ENCODE measurements at regions not wholly inside any gene's neighbourhood (a gene's known extent, or its start where the extent isn't known, plus 50 kb on each side); places are given as distances from the start of the nearest gene placed in this dataset.
"Not testable (repeated sequence)": the region's sequence is repeated elsewhere in the genome, so short reads cannot be mapped to it uniquely, and the experiment has no call there.

DNA sequence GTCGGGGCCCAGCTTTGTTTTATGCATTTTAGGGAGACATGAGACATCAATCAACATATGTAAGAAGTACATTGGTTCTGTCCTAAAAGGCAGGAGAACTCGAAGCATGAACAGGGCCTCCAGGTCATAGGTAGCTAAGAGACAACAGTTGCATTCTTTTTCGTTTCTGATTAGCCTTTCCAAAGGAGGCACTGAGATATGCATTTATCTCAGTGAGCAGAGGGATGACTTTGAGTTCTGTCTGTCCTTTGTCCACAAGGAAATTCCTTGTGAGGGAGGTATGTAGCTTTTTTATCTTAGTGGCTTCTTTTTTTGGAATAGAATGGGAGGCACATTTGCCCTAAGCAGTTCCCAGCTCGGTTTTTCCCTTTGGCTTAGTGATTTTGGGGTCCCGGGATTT lies 109.5 kb upstream of the KIF2A start:
- not testable (repeated sequence) for DNase-seq

DNA sequence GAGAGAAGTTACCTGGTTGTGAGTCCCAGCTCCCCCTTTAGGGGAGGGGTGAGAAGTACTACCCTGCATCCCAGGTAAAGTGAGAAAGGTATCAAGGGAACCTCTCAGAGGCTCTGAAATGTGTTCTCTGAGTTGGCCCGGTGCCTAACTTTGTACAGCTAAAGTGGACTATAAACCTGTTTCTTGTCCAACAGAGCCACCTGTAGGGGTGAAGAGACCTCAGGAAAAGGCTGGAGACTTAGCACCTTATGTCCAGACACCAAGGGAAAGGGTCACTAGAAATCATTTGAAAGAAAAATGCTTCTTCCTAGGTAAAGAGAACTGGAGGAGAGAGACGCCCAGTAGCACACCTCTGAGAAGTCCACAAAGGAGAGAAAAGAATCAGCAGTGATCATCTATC lies 108.3 kb upstream of the KIF2A start:
- no peak for DNase-seq

DNA sequence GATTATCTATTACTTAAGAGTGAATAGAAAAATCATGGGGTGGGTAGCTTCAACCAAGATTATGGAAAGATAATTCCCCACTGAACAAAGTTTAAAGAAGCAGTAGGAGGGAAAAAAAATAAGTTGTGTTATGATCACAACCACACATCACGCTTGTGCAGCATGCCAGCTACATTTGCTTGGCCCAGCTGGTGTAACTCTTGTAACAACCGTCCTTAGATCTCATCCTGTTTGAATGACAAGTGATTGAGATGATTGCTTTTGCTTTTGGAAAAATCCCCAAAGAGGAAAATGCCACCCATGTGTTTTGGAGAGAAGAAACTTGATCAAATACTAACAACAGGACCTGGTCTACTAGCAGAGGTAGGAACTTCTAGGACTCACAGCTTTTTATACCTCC lies 107.6 kb upstream of the KIF2A start:
- no peak for DNase-seq

DNA sequence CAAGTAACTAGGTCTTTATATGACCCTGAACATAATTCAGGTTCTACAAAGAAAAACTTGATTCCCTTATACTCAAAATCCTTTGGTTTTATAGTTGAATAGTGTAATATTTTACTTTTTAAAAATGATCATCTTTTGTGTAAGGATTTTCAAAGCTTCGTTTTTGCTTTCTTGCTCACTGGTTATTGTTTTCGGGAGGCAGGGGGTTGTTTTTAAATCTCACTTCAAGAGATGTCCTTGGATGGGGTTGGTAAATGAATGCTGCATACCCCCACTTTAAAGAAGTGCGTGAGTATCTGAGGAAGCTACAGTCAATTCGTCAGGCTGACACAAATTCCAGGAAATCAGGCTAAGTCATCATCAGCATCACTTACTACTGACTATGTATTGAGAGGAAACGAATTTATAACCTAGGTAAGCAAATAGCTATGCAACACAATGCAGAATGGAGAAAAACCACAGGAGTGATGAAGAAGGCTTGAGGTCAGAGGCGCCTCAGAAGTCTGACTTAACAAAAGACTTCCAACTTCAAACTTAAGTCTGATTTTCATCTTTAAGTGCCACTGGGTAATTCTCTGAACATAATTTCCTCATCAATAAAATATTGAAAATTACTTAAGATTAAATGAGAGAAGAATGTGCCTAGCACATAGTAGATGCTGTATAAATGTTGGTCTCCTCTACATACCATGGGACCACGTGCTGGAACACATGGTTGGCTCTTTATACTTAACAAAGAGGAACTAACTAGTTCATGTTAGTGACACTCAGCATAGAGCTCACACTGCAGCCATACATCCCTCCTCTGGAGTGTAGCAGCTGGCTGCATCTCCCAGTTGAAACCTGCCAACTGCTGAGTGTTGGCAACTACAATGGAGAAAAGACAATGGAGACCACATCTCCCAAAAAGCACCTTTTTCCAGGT lies 106.0 kb upstream of the KIF2A start:
- no peak for DNase-seq

DNA sequence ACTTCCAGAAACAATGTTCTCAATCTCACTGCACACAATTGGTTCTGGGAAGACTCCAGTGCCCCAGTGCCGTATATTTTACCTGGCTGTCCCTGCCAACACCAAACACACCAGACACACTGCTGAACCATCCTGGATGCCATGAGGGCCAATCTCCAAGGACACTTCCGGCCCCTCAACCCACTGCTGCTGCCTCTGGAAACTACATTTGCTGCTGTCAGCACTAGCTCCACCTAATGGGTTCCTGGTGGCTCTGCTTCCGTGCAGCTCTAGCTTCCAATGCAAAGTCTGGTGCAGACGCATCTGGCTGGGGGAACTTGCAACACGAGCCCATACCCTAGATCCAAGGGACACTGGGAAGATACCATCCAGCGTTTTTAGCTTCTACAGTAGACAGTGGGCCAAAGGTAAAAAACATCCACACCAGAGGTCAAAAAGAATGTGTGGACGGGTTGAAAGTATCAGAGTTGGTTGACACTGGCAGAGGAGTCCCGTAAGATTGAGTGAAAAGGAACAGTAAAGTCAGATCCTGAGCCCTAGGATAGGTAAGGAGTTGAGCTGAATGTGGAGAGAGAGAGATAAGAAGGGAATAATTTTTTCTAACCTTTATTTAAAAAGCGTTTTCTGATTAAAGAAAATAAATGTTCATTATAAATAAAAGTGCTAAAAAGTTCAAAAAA lies 99.7 kb upstream of the KIF2A start:
- no peak for DNase-seq

DNA sequence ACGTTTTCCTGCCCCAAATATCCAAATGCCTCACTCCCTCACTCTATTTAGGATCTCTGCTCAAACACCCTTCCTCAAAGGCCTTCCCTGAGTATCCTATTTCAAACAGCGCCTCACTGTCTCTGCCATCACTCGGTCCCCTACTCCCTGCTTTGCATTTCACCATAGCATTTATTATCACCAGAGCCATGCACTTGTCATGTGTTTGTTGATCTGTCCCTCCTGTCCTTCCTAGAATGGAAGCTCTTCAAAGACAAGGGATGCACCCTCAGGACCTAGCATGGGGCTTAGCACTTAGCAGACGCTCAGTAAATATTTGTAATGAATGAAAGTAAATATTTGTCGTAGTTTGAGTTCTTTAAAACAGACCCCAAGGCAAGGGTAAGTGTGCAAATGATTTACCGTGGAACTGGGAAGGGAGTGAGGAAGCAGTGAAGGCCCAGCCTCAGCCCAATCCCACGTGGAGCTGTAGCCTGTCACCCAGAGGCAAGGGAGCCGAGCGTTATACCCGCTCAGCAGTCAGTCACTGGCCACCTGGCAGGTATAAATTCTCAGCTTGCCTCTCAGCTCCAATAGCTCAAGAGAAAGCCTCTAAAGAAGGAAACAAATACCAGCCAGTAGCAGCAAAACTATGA lies 97.7 kb upstream of the KIF2A start:
- DNase-seq = peak; percentile 77

DNA sequence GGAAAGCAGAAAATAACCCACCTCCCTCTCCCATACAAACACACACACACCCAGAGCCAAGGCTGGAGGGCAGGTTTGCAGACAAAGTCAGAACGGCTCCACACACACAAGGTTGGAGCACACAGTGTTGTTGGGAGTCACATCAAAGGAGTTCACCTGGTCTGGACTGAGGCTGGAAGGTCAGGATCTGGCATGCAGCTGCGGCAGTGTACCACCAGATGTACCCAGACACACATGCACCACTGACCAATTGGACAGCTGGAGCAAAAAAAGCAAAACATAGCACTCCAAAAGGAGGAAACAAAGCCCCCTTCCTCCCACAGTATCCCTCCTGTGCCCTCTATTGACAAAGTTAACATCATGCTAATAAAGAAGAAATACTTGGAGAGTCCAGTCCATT lies 94.6 kb upstream of the KIF2A start:
- DNase-seq = no peak

DNA sequence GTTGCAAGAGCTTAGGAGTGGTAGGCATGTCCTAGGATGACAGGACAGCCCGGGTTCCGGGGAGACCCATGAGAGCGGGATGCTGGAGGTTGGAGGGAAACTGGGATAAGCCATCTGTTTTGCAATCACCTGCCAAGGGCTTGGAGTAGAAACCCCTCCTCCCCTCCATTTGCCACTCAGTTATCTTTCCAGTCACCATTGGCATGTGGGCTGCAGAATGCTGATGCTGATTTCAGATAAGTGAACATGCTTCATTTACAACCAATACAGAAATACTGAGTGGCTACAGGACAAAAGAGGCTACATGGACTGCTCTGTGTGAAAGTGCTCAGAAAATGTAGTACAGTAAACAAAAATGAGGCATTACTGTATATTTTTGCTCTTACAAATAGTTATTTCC lies 93.4 kb upstream of the KIF2A start:
- no peak for DNase-seq

DNA sequence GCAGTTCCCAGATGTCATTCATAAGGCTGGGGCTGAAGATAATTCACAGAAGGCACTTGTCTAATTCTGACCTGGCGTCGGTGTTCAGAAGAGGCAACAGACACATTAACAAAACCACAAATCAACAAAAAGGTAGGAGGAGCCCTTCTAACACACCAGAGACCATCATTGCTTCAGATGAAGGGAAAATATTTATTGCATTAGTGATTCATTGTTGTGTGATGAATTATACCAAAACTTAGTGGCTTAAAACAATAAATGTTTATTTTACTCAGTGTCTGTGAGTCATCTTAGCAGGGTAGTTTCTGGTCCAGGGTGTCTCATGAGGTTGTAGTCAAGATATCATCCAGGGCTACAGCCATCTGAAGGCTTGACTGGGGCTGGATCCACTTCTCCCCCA lies 91.3 kb upstream of the KIF2A start:
- DNase-seq = no peak

DNA sequence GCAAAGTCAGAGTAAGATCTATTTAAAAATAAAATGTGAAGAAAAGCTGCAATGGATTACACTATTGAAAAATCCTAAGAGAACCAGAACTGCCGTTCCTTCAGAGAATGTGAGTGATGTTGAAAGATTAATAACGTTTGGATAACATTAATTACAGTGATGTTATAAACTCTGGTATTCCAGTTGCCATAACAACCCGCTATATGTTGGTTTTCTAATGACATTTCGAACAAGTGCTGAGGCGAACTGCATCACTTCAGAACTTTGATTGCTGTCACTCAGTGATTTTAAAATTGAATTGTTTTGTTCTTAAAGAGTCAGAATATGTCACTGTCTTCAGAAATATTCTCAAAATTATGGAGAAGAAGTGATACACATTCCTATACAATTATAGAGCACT lies 89.4 kb upstream of the KIF2A start:
- not testable (repeated sequence) for DNase-seq

DNA sequence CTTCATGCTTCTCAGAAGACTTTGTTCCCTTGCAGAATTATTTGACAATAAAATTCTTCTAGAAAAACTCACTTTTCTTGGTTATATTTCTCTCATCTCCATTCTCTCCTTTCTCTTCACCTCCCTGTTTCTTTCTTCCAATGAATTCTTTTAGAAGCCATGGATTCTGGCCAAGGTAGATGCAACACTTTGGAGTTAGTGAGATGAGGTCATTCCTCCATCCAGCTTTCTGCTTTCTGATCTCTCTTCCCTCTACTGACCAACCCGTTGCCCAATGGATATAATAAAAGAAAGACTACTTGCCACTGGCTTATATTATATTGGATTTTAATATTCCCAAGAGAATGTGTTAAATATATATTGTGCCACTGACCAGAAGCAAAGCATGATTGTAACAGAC lies 88.9 kb upstream of the KIF2A start:
- DNase-seq = not testable (repeated sequence)

DNA sequence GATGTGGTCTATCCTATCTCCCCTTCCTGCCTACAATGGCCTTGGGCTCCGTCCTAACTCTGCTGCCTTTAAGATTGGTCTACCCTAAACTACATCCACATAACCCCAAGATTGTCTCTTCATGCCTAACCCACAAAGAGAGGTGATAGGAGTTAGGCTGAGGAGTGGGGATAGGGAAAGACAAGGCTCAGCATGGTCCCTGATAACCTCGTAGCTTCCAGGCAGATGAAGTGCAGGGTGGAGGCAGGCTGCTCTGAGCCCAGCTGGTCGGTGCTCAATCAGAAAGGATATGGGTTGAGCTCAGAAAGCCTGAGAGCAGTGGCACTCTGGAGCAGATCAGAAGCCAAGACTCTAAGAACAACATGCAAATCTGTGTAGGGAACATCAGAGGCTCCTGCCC lies 87.1 kb upstream of the KIF2A start:
- not testable (repeated sequence) for DNase-seq

DNA sequence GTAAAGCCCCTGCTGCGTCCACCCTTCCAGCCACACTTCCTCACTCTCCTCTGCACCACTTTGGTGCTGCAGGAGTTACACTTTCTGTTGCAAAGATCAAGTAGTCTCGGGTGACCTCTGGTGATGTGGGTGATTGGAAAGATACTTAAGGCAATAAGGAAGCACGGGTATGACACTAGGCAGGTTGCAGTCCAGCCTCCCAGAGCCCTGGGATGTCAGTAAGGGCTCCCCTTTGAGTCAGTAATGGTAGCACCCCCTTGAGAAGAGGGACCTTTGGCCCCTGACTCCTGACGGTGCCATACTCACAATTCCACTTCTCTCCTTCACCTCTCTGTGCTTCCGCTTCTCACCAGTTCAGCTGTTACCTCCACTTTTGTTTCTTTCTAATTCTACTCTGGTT lies 84.1 kb upstream of the KIF2A start:
- DNase-seq = not testable (repeated sequence)

DNA sequence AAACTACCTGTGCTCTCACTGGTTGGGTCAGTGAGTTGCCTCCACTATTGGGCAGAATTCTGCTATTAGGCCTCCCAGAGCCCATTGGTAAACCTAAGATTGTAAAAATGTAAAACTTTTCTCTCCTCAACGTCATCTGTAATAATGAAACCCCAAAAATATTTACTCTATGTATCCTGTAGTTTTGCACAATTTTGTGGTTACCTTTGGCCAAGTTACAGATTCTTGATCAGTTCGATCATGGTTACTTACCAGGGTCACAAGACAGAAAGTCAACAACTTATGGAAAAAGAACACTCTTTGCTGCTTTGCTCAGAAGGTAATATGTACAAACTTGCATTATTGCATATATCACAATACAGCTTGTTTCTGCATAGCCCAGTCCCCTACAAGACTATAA lies 83.7 kb upstream of the KIF2A start:
- not testable (repeated sequence) for DNase-seq

DNA sequence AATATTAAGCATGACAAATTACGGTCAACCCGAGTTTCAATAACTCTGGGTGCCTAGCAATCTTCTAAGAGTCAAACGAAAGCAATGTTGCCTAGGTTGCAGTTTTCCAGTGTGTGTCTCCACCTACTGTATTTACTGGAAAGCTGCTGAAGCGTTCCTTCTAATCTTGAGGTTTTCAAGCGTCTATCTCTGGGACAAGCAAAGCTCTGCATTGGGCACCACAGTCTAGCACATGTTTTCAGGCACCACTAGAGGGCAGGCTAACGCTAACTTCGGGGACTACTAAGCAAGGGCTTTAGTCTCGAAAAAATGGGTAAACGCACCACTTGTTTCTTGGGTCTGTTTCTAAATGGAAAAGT lies 82.7 kb upstream of the KIF2A start:
- DNase-seq = not testable (repeated sequence)

DNA sequence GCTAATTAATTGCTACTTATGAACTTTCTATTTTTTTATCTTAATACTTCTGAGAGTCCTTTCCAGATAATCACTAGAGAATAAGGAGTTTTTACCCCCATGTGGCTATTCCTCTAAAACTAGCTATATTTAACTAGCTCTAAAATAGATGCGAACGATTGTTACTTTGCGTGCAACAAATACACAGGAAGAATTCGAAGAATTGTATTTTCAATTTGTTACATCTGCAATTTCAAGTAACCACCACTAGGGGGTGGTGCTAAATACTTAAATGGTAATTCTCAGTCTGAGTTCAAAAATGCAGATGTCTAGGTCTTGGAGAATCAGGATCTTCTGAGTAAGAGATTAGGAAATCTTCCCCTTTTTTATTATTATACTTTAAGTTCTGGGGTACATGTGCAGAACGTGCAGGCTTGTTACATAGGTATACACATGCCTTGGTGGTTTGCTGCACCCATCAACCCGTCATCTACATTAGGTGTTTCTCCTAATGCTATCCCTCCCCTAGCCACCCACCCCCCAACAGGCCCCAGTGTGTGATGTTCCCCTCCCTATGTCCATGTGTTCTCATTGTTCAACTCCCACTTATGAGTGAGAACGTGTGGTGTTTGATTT lies 80.9 kb upstream of the KIF2A start:
- DNase-seq = not testable (repeated sequence)

DNA sequence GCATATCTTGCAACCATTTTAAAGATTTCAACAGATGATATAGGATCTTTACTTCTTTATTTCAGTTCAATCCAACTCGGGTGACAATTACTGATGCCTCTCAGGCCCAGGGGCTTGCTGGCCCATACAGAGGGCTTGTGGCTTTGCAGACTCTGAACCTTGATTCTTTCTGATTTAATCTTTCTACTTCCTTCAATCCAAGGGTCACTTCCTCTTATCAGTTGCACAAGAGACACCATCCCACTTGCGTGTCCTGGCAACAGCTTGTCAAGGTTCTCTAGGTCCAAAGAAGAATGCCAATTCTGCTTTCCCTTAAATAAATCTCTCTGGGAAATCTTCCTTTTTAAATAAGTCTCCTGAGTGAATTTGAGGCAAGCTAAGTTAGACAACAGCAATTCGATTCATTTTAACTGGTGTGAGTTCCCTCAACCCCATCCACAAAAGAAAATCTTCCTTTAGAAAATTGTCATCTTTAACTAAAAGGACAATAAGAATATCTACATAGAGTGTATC lies 75.1 kb upstream of the KIF2A start:
- not testable (repeated sequence) for DNase-seq

DNA sequence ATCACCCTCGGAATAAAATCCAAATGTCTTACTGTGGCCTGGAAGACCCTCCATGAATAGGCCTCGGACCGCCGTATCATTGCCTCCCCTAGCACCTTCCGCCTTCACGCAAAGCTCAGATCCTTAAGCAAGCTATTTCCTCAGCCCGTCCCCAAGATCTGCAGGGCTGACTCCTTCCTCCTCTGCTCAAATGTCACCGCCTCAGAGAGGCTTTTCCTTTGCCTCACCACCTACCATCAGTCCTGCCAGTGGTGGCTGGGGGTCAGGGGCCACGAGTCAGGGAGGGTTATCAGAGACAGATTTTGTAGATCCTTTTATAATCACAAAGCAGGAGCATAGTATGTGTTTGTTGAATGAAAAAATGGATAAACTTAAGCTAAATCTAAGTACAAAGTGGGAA lies 74.4 kb upstream of the KIF2A start:
- DNase-seq = no peak

DNA sequence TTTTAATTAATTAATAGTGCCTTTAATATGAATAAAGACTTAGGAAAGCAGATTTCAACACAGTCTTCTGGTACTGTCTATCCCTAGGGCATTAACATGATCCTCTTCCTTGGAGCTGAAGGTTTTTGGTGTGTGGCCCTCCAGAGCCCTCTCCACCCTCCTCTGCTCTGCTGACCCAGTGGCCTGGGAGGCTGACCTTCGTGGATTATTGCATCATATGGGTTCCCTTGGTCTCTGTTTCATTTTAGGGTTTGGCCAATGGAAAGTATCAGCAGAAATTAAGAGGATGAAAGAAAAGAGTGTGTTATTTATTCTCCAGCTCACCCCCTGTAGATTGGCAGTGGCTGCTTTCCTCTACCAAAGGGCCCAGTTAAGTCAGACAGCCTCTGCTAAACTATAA lies 73.8 kb upstream of the KIF2A start:
- not testable (repeated sequence) for DNase-seq

DNA sequence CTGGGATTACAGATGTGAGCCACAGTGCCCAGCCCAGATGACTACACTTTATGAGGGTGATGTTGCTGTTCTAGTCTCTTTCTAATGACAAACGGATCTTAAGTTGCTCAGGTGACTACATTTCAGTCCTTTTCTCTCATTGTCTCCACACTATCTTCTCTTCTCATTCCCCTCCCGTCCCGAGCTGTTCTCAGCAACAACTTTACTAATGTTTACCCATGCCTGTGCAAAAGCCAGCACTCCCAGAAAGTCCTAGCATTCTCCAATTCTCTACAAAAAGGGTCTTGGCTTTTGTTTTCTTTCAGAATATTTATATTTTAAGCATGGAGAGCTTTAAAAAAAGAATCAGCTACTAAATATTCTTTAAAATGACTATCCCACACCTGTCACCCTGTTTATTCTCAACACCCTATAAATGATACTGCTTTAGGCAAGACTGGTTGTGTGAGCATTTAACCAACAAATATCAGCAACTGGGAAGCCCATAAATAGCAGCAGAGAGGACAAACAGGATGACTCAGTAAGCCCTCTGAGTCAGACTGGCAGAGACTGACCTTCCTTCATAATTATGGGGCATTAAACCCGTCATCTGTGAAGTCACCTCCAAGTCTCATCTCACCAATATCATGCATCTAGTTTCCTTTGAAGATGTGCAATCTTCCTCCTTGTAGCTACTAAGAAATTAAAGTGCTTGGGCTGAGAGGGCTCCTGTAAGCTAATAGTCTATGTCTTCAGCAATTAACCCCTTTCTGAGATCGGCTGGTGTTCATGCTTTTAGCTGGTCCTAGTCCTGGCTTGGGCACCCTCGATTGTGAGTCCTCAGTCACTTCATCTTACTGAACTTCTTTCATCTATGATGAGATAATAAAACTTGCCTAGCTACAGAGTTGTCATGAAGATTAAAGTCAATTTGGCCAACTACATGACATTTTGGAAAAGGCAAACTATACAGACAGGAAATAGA lies 72.6 kb upstream of the KIF2A start:
- not testable (repeated sequence) for DNase-seq

DNA sequence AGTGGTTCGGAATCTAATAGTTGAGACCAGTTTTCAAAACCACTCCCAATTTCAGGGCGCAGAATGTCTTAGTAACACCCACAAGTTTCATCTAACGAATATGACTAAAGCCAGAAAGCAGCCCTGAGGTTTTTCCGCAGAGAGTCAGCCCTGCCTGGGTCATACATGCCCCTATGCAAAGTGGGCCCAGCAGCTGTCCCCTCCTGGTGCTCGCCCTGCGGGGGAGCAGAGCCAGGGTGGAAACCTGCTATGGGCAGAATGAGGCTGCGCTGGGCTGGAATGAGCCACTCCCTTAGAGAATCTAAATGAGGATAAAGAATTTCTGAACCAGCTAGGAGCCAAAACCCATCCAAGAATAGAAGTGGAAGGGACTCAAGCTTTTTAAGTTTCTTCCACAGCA lies 69.4 kb upstream of the KIF2A start:
- DNase-seq = not testable (repeated sequence)

DNA sequence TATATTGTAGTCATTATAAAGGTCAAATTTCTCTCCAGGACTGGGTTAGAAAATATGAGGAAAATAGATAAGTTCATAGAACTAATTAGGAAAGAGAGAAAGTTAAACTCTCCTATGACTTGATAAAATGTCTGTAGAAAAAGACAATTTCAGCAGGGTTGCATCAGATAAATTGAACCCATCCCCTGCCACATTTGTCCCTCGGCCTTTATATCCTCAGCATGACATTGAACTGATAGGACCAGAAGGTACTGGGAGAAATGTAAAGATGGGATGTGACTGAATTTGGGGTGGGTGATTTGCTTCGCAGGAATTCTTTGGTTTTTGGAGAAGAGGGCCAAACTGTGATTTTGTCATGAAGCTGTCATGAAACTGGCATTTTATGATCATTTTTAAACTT lies 68.1 kb upstream of the KIF2A start:
- DNase-seq = not testable (repeated sequence)

All from NCI-H526 treated with DMSO at 0.1 percent for 48 hours (cell line).